Gastrocnemius medialis (tissue), 4 donors: ENCODE measurements at regions not wholly inside any gene's neighbourhood (a gene's known extent, or its start where the extent isn't known, plus 50 kb on each side); places are given as distances from the start of the nearest gene placed in this dataset.

Source experiments
- ATAC-seq, 2 donors: fragments of 150-250 bp; one replicate each; pipeline ENCODE4 v1.9.1; 2016
- DNase-seq, 2 donors: peaks; one replicate each; pipeline ENCODE4 v3.0.0-alpha.2; 2019
- H3K27ac ChIP-seq, 4 donors: fragments of 200-600 bp; sonication (generic); 1 replicate in 1 of 4; 2 replicates in 3 of 4; pipeline ENCODE4 v1.5.1; 2016 to 2018; ENCODE audit warnings: mild to moderate bottlenecking in 2 of 4, moderate library complexity in 1 of 4
- H3K27me3 ChIP-seq, 3 donors: fragments of 200-600 bp; sonication (generic) in 2 of 3; 1 replicate in 1 of 3; 2 replicates in 2 of 3; pipeline versions ENCODE4 v1.5.1 to v1.6.0; 2016 to 2019; ENCODE audit warnings: mild to moderate bottlenecking in 1 of 3, moderate library complexity in 1 of 3
- H3K36me3 ChIP-seq, 2 donors: fragments of 200-600 bp; sonication (generic) in 1 of 2; one replicate each; pipeline ENCODE4 v1.5.1; 2017 to 2018
- H3K4me1 ChIP-seq, 2 donors: fragments of 200-600 bp; sonication (generic) in 1 of 2; one replicate each; pipeline ENCODE4 v1.5.1; 2016 to 2017; ENCODE audit warnings: mild to moderate bottlenecking in 2 of 2
- H3K4me3 ChIP-seq, 4 donors: fragments of 200-600 bp; sonication (generic) in 3 of 4; 1 replicate in 1 of 4; 2 replicates in 3 of 4; pipeline ENCODE4 v1.5.1; 2016 to 2019; ENCODE audit warnings: mild to moderate bottlenecking in 2 of 4
- H3K9me3 ChIP-seq, 3 donors: fragments of 200-600 bp; sonication (generic) in 2 of 3; 1 replicate in 1 of 3; 2 replicates in 2 of 3; pipeline ENCODE4 v1.5.1; 2016 to 2019
- CTCF ChIP-seq, 5 experiments: fragments of 450-650 bp in 3 of 5; fragments of 200-600 bp in 2 of 5; sonication (generic) in 2 of 5; IDR thresholded peaks in 4 of 5; conservative IDR thresholded peaks in 1 of 5; 1 replicate in 4 of 5; 2 replicates in 1 of 5; pipeline ENCODE4 v1.5.1; 2016 to 2019; ENCODE audit warnings: antibody characterized with exemption in 5 of 5, mild to moderate bottlenecking in 3 of 5, moderate library complexity in 3 of 5
- POLR2A ChIP-seq, 2 donors: fragments of 450-650 bp; IDR thresholded peaks; one replicate each; pipeline ENCODE4 v1.6.1; 2017; ENCODE audit warnings: antibody characterized with exemption in 2 of 2, mild to moderate bottlenecking in 2 of 2, moderate library complexity in 2 of 2
- in situ Hi-C, 4 donors: fragments of 200-750 bp; cut with MboI; loops; one replicate each; pipeline versions ENCODE4 v1.15.0 to v1.8.0; 2017; ENCODE audit warnings: low sequenced_read_pairs in 4 of 4
- intact Hi-C: fragments of 100-400 bp; cut with DNase I; formaldehyde crosslinking; loops from one replicate; pipeline ENCODE4 v1.15.1; 2023; ENCODE audit warnings: low total_unique reads

GRCh38 chr19:32191921-32192320 lies 153.5 kb upstream of the ZNF507 start:
- no peaks in the 10 kb centered on the region for H3K9me3 ChIP-seq
- no peaks in the 10 kb centered on the region for H3K4me1 ChIP-seq
- in situ Hi-C loops (no loop called here), intact Hi-C loops (no loop called here)
- no peak overlapping the region for H3K27ac ChIP-seq
- H3K36me3 ChIP-seq, result no peaks in the 10 kb centered on the region
- H3K4me3 ChIP-seq, result no peak overlapping the region
- H3K27me3 ChIP-seq, result no peaks in the 10 kb centered on the region
- ATAC-seq (no peak), DNase-seq (no peak)
- TF ChIP-seq POLR2A (IDR thresholded peaks at IDR 0.05) (no peak), CTCF (IDR thresholded peaks at IDR 0.05 in 4 of 5, conservative IDR thresholded peaks at IDR 0.05 in 1 of 5) (no peak)

- in situ Hi-C loops (no loop called here), intact Hi-C loops (no loop called here)
- Histone ChIP-seq H3K27ac (no peak overlapping the region), H3K4me3 (no peak overlapping the region), H3K9me3 (no peaks in the 10 kb centered on the region), H3K4me1 (no peaks in the 10 kb centered on the region), H3K27me3 (peaks cover 0 to 3% (median 0%) of the 10 kb centered on the region in 3 donors), H3K36me3 (no peaks in the 10 kb centered on the region)
- TF ChIP-seq POLR2A (IDR thresholded peaks at IDR 0.05), result no peak
- no peak for TF ChIP-seq CTCF (IDR thresholded peaks at IDR 0.05 in 4 of 5, conservative IDR thresholded peaks at IDR 0.05 in 1 of 5)
- DNase-seq, result no peak
- ATAC-seq, result no peak
Measured at GRCh38 chr19:32195706-32196610, 149.5 kb upstream of the ZNF507 start.

DNA sequence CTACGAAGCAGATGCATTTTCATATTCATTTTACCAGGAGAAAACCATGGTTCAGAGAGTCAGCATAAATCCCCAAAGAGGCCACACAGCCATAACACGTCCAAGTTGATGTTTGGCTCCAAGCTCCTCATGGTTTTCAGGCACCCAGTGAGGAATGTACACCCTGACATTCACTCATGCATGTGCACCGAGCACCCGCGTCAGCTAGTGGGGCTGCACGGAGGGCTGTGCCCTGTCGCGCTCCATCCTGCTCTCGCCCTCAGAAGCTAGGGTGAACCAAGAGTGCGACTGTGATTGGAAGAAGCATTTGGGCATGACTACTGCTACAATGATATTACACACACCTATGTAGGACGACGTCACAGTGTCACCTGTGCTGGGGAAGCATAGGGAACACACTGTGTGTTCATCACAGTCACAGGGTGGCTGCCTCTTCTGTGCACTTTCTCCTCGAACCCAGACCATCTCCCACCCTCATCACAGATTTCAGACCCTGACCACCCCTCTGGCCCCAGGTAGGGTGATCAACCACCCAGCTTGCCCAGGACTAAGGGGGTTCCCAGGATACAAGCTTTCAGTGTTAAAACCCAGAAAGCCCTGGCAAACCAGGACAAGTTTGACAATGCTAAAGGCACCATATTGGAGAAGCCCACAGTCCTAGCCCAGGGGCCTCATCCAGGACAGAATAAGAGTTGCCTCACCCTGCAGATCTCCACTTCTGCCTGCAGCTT lies 148.6 kb upstream of the ZNF507 start:
- intact Hi-C loops (no loop called here), in situ Hi-C loops (no loop called here)
- TF ChIP-seq CTCF (IDR thresholded peaks at IDR 0.05 in 4 of 5, conservative IDR thresholded peaks at IDR 0.05 in 1 of 5) (no peak), POLR2A (IDR thresholded peaks at IDR 0.05) (no peak)
- Histone ChIP-seq H3K27me3 (peaks cover 0 to 3% (median 0%) of the 10 kb centered on the region in 3 donors), H3K36me3 (no peaks in the 10 kb centered on the region), H3K4me1 (no peaks in the 10 kb centered on the region), H3K27ac (no peak overlapping the region), H3K4me3 (no peak overlapping the region), H3K9me3 (no peaks in the 10 kb centered on the region)
- ATAC-seq (no peak), DNase-seq (no peak)

- Histone ChIP-seq H3K4me3 (no peak overlapping the region), H3K27ac (no peak overlapping the region), H3K9me3 (no peaks in the 10 kb centered on the region), H3K4me1 (no peaks in the 10 kb centered on the region), H3K27me3 (peaks cover 0 to 3% (median 0%) of the 10 kb centered on the region in 3 donors), H3K36me3 (no peaks in the 10 kb centered on the region)
- intact Hi-C loops (no loop called here), in situ Hi-C loops (no loop called here)
- DNase-seq, result no peak
- TF ChIP-seq POLR2A (IDR thresholded peaks at IDR 0.05) (no peak), CTCF (IDR thresholded peaks at IDR 0.05 in 4 of 5, conservative IDR thresholded peaks at IDR 0.05 in 1 of 5) (no peak)
- no peak for ATAC-seq
Measured at GRCh38 chr19:32197896-32198882, 147.2 kb upstream of the ZNF507 start.
